ENCODE measurements at regions not wholly inside any gene's neighbourhood (a gene's known extent, or its start where the extent isn't known, plus 50 kb on each side); places are given as distances from the start of the nearest gene placed in this dataset.

DNA sequence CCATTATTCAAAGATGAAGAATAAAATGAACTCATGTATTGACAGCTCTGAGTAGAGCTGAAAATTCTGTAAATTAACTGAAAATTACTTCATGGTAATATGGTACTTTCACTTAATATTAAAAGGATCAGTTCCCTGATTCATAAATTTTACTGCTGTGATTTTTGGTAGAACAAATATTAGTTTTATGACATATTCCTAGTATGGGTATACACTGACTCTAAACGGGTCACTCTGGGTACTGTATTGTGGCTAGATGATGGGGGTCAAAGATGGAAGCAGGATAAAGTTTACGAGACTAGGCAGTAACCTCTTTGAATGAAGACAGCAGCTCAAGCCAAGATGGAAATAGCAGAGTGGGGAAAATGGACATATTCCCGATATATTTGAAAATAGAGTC lies 135.5 kb downstream of the NUAK1 start:
- in situ Hi-C loops (cut with MboI; ENCODE audit: low sequenced_read_pairs), result no loop called here

DNA sequence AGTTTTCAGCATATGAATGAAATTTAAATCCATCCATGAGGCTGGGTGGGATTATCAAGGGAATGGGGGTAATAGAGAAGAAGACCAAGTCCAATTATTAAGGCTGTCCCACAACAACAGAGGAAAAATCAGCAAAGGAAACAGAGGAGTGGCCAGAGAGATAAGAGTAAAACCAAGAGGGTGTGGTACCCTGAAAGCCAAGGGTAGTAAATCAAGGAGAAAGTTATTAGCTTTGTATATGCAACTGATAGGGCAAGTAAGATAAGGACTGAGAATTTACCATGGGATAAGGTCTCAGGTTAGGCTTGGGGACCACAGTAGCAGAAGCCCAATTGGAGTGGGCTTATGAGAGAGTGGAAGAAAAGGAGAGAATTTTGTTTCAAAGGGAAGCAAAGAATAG lies 134.5 kb downstream of the NUAK1 start:
- in situ Hi-C loops (cut with MboI; ENCODE audit: low sequenced_read_pairs), result no loop called here

DNA sequence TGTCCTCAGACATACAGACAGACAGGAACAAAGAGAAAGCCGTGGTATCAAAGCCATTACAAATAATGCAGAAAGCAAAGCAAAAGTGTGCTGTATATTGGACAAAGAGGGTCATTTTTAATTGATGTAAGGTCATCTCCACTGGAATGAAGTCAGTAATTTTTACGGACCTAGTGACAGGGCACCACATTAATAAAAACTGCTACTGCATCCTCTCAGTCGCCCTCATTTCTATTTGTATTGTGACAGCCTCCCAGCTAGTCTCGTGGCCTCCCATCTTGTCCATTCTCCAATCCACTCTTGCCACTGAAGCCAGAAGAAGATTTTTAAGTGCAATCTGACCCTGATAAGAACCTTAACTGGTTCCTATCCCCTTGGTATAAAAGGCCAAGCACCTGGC lies 132.4 kb downstream of the NUAK1 start:
- in situ Hi-C loops (cut with MboI; ENCODE audit: low sequenced_read_pairs), result no loop called here

DNA sequence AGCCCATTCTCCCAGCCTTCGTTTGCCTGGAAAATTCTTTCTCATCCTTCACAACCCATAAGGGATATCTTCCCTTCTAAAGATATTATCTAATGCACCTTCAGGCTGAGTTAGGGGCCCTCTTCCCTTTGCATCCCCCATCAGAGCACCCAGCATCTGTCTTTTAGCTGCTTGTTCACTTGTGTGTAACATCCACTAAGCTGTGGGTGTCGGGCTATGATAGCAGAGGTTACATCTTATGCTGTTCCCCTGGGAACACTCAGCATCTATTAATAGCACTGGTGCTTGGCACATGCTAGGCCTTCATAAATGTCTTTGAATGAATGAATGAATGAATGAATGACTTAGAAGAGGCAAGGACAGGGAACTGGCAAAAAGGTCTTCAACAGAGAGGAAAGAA lies 131.8 kb downstream of the NUAK1 start:
- in situ Hi-C loops (cut with MboI; ENCODE audit: low sequenced_read_pairs), result no loop called here

DNA sequence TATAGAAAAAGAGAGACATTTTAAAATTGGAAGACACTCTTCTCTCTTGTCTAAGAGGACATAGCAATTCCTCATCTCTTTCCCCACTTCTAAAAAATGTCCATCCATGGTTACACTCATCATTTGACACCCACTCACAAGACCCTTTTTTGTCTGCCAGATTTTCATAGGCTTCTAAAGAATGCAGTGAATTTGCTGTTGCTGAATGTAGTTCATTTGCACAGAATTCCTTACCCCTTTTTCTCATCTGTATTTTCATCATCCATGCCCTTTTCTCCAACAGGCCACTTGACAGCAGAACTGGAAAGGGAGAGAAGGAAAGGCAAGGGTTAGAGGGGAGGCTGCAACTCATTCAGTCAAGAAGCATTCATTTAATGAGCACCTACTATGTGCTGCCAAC lies 128.0 kb downstream of the NUAK1 start:
- in situ Hi-C loops (cut with MboI; ENCODE audit: low sequenced_read_pairs), result no loop called here
